GM18517 (cell line): ENCODE measurements at regions not wholly inside any gene's neighbourhood (a gene's known extent, or its start where the extent isn't known, plus 50 kb on each side); places are given as distances from the start of the nearest gene placed in this dataset.
"Not testable (repeated sequence)": the region's sequence is repeated elsewhere in the genome, so short reads cannot be mapped to it uniquely, and the experiment has no call there.

ENCODE experiments used
- ATAC-seq: cut with Tn5 transposase; IDR thresholded peaks from one replicate; pipeline ENCODE4 v1.9.1; 2021; ENCODE audit warnings: mild to moderate bottlenecking, moderate library complexity; ENCODE audit not compliant: unreplicated experiment

GRCh38 chr2:147615726-147616125 lies 229.1 kb upstream of the ACVR2A start:
- ATAC-seq, result no peak

- no peak for ATAC-seq
These were observed 229.8 kb upstream of the ACVR2A start for GRCh38 chr2:147614979-147615470.

DNA sequence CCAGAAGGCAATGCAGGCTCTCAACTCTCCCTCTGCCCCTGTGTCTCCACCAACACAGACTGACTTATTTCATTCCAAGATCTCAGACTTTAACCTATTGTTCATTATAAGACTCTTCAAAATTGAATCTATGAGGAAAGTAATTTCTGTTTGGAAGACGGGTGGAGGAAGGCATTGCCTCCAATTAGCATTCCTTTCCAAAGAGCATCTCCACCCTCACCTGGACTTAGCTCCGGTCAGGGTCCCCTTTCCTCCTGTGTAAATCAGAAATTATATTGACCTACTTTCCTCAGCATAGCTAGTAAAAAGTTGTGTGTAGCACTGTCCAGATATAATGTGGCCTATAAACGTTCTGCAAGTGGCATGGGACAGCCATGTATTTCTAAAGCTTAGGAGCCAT lies 230.4 kb upstream of the ACVR2A start:
- ATAC-seq, result no peak

GRCh38 chr2:147610496-147611040 lies 234.3 kb upstream of the ACVR2A start:
- ATAC-seq, result no peak

- no peak for ATAC-seq
These were observed 235.5 kb upstream of the ACVR2A start for GRCh38 chr2:147609301-147609700.

- no peak for ATAC-seq
These were observed 237.4 kb upstream of the ACVR2A start for GRCh38 chr2:147607379-147607778.

DNA sequence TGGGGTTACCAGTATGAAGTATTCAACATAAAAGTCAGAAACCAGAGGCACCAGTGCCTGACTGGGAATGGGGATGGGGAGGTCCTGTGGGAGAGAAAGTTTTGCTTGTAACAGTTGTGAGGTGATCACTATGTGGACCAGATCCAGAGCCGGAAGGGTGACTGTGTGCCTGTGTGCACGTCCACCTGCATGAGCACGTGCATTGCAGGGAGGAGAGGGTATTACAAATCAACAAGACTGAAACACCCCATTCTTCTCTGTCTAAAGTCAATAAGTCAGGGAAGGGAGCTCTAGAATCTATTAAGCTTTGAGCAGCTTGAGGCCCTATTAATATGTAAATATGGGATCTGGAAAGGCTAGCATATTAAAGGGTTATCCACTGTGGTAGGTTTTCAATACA lies 241.0 kb upstream of the ACVR2A start:
- ATAC-seq, result no peak

DNA sequence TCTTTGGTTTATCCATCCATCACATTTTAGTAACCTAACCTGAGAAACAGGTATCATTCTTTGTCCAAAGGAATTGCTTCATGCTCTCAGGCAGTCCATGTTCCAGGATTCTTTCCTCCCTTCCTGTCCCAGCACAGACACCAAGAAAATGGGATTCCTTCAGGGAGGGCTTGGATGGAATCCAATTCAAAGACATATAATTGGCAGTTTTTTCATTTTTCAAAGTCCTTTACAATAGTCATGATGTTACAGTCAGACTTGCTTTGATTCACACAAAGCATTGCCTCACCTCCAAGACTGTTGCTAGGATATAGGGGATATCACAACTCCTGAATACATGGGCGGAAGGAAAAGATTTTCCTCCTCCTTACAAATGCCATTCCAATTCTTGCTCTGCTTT lies 241.4 kb upstream of the ACVR2A start:
- no peak for ATAC-seq

DNA sequence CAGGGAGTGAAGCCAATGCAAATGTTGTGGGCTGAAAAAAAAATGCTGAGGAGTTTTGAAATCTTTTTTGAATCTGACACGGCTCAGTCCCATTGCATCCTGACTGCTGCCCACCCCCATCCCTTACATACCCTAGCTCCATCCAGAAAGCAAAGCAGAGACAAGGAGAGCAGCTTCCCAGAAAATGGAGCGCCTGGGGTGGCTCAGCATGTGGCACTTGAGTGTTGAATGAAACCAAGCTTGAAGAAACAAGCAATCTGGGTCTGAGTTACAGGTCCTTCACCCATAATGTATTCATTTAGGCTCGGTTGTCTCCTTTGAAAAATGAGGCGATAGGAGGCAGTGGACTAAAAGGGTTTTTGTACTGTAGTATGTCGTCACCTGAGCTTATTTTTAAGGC lies 244.2 kb upstream of the ACVR2A start:
- ATAC-seq, result no peak

DNA sequence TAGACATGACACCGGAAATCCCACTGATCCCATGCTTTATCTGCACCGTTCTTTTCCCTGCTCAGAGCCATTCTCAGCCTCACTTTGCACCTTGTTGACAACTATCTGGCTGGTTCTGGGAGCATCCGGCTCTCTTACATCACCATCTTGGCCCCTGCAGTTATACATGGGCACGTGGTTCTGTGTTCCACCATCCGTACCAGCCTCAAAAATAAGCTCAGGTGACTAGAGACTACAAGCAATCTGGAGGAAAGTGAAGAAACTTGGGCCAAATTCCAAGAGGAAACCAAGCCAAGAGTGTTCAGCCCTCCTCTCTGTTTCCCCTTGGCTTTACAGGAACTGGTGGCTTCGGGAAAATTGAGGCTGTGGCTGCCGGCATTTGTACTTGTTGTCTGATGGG lies 244.6 kb upstream of the ACVR2A start:
- no peak for ATAC-seq

DNA sequence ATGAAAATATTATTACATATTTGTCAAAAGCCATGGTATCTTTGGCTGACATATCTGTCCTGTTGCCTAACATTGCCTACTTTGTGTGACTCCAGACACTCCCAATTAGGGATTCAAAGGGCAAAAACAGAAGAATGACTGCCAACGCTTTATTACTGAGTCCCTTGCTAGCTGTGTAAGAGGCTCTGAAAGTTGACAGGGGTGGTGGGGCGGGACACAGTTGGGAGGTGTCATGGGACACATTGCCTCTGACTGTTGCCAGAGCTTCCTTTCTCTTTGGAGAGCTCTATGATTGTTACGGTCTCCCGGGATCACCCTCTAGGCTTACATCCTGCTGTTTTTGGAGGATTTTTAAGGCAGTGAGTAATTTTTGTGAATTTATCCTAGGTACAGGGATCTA lies 249.6 kb upstream of the ACVR2A start:
- ATAC-seq, result no peak

GRCh38 chr2:147594038-147594437 lies 250.8 kb upstream of the ACVR2A start:
- no peak for ATAC-seq

DNA sequence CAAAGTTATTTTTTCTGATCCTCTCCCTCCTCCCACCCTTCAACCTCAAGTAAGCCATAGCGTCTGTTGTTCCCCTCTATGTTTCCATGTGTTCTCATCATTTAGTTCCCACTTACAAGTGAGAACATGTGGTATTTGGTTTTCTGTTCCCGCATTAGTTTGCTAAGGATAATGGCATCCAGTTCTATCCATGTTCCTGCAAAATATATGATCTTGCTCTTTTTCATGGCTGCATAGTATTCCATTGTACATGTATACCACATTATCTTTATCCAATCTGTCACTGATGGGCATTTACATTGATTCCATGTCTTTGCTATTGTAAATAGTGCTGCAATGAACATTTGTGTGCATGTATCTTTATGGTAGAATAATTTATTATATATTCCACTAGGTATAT lies 252.0 kb upstream of the ACVR2A start:
- ATAC-seq, result not testable (repeated sequence)

DNA sequence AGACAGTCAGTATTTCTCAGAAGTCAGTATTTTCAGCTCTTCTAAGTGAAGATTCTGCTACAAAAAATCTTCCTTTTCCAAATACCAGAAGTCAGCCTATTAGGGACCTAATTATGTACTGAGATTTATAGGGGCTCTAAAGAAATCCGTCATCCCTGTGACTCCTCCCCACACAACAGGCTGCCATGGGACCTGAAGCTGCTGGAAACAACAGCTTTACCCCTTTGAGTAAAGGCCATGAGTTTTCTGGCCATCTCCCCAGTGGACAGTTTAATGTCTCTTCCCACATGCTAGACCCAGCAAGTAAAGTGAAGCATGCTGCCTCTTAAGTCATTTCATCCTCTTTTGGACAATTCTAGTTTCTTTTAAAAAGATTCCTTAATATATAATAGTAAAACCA lies 255.7 kb upstream of the ACVR2A start:
- no peak for ATAC-seq

DNA sequence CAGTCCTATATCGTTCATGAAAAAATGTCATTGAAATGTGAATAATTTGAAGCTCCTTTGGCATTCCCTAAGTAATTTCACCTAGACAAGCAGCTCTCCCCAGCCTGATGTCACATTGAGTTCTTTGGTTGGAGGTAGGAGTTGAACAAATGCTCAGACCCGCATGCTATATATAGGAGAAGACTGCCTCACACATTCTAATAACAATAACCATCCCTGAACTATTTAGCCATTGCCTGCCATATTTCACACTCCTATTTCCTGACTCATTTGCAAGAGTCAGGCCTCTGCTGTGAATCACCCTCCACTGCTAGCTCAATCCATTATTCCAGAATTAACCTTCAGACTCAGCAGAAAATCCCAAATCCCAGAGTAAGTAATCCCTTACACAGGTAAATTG lies 256.6 kb upstream of the ACVR2A start:
- no peak for ATAC-seq

GRCh38 chr2:147578529-147578928 lies 266.3 kb upstream of the ACVR2A start:
- no peak for ATAC-seq

- no peak for ATAC-seq
These were observed 266.8 kb upstream of the ACVR2A start for GRCh38 chr2:147577998-147578380.

GRCh38 chr2:147577323-147577997 lies 267.4 kb upstream of the ACVR2A start:
- no peak for ATAC-seq

DNA sequence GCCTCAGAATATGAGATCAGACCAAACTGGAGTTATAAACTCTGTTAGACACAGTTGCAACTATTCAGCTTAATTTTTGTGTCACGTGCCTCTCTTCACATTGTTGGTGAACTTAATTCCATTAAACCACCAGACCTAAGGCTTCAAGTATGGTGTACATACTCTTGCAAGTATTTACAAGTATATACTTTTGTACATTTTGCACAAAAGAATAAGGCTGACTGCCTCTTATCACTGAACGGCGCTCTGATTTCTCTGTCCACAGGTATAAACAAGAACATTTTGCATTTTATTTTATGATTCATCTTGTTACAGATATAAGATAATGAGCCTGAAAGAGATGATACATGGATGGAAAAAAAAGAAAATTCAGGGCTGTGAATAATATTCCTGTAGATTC lies 269.7 kb upstream of the ACVR2A start:
- no peak for ATAC-seq

- no peak for ATAC-seq
These were observed 272.2 kb upstream of the ACVR2A start for GRCh38 chr2:147572622-147573021.

DNA sequence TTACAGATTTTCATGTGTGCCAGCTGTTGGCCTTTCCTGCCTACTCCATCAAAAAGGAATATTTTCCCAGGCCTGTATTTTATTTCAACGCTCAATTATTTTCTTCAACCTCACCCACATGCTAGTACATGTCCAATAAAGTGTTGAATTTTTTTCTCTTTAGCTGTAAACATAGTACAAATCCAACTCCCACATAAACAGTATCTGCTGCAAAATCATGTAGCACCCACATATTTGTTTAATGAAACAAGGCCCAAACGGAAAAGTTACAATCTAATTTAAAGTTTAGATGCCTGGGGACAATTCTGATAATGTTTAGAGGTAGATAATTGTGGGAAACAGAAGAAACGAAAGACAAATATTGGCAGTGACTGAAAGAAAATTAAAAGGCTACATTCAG lies 275.4 kb upstream of the ACVR2A start:
- ATAC-seq, result no peak

DNA sequence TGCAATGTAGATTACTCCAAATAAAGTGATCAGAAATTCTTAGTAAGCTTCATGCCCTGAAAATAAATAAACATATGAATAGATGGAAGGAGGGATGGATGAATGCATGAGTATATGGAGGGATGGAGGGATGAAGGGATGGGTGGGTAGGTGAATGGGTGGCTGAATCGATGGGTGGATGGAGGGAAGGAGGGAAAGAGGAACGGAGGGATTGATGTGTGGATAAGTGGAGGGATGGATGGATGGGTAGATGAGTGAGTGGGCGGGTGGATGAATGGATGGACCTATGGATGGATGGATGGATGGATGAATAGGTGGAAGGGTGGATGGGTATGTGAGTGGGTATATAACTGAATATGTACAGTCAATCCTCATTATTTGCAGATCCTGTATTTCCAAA lies 276.7 kb upstream of the ACVR2A start:
- no peak for ATAC-seq

- no peak for ATAC-seq
These were observed 277.7 kb upstream of the ACVR2A start for GRCh38 chr2:147567136-147567535.
